ENCODE measurements at regions not wholly inside any gene's neighbourhood (a gene's known extent, or its start where the extent isn't known, plus 50 kb on each side); places are given as distances from the start of the nearest gene placed in this dataset.

GRCh38 chr1:221849110-221849509, 107.2 kb upstream of the DUSP10 start:
- intact Hi-C loops (cut with DNase I): no loop called here
- no peaks in the 10 kb centered on the region for H3K4me1 ChIP-seq (ENCODE audit: control insufficient read depth in 2 of 3, insufficient read depth in 2 of 3, low read depth in 1 of 3, low read length in 3 of 3)
- no peak for DNase-seq
- no peaks in the 10 kb centered on the region for H3K27me3 ChIP-seq (ENCODE audit: control insufficient read depth, insufficient read depth, low read length)
- H3K36me3 ChIP-seq (ENCODE audit: control insufficient read depth in 2 of 3, insufficient read depth in 3 of 3, low read length in 3 of 3): no peaks in the 10 kb centered on the region
- no peak overlapping the region for H3K27ac ChIP-seq (ENCODE audit: low read depth in 2 of 2, low read length in 2 of 2)
- no peak overlapping the region for H3K9ac ChIP-seq (ENCODE audit: low read length in 3 of 3)
- H3K9me3 ChIP-seq (ENCODE audit: control insufficient read depth in 2 of 3, insufficient read depth in 1 of 3, low read length in 3 of 3): no peaks in the 10 kb centered on the region
- FAIRE-seq: no peak
- H3K4me3 ChIP-seq (ENCODE audit: low read length in 3 of 3): no peak overlapping the region
- TF ChIP-seq CTCF (IDR thresholded peaks at IDR 0.05; ENCODE audit: borderline replicate concordance, extremely low read depth, insufficient read depth): no peak

DNA sequence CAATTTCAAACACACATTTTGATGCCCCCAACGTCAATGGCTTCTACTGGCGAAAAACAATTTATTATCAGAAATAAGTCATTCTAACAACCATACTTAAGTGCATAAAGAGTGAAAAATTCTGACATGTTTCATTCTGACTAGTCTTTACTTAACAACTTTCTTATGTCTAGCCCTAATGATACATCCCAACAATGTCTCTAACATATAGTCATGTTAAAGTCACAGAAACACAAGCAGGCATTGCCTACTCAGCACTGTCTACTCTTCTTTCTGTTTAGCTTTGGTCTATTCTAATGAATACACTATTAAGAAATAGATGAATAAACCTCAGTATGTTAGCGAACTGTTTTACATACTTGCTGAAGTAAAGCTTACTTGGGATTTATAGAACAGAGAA, 105.8 kb upstream of the DUSP10 start:
- Histone ChIP-seq H3K27ac (ENCODE audit: low read depth in 2 of 2, low read length in 2 of 2) (no peak overlapping the region), H3K9ac (ENCODE audit: low read length in 3 of 3) (no peak overlapping the region), H3K4me1 (ENCODE audit: control insufficient read depth in 2 of 3, insufficient read depth in 2 of 3, low read depth in 1 of 3, low read length in 3 of 3) (no peaks in the 10 kb centered on the region), H3K27me3 (ENCODE audit: control insufficient read depth, insufficient read depth, low read length) (no peaks in the 10 kb centered on the region), H3K9me3 (ENCODE audit: control insufficient read depth in 2 of 3, insufficient read depth in 1 of 3, low read length in 3 of 3) (no peaks in the 10 kb centered on the region), H3K4me3 (ENCODE audit: low read length in 3 of 3) (no peak overlapping the region), H3K36me3 (ENCODE audit: control insufficient read depth in 2 of 3, insufficient read depth in 3 of 3, low read length in 3 of 3) (no peaks in the 10 kb centered on the region)
- no peak for DNase-seq
- no peak for FAIRE-seq
- intact Hi-C loops (cut with DNase I): no loop called here
- TF ChIP-seq CTCF (IDR thresholded peaks at IDR 0.05; ENCODE audit: borderline replicate concordance, extremely low read depth, insufficient read depth): no peak

GRCh38 chr1:221845650-221846371, 103.9 kb upstream of the DUSP10 start:
- Histone ChIP-seq H3K27ac (ENCODE audit: low read depth in 2 of 2, low read length in 2 of 2) (no peak overlapping the region), H3K9me3 (ENCODE audit: control insufficient read depth in 2 of 3, insufficient read depth in 1 of 3, low read length in 3 of 3) (no peaks in the 10 kb centered on the region), H3K4me1 (ENCODE audit: control insufficient read depth in 2 of 3, insufficient read depth in 2 of 3, low read depth in 1 of 3, low read length in 3 of 3) (no peaks in the 10 kb centered on the region), H3K9ac (ENCODE audit: low read length in 3 of 3) (no peak overlapping the region), H3K36me3 (ENCODE audit: control insufficient read depth in 2 of 3, insufficient read depth in 3 of 3, low read length in 3 of 3) (no peaks in the 10 kb centered on the region), H3K4me3 (ENCODE audit: low read length in 3 of 3) (no peak overlapping the region), H3K27me3 (ENCODE audit: control insufficient read depth, insufficient read depth, low read length) (no peaks in the 10 kb centered on the region)
- FAIRE-seq (no peak), DNase-seq (peak in 1 of 5 donors; percentile 71)
- intact Hi-C loops (cut with DNase I): no loop called here
- TF ChIP-seq CTCF (IDR thresholded peaks at IDR 0.05; ENCODE audit: borderline replicate concordance, extremely low read depth, insufficient read depth): no peak

- no peak for DNase-seq
- TF ChIP-seq CTCF (IDR thresholded peaks at IDR 0.05; ENCODE audit: borderline replicate concordance, extremely low read depth, insufficient read depth): no peak
- H3K27ac ChIP-seq (ENCODE audit: low read depth in 2 of 2, low read length in 2 of 2): no peak overlapping the region
- H3K4me3 ChIP-seq (ENCODE audit: low read length in 3 of 3): no peak overlapping the region
- H3K9me3 ChIP-seq (ENCODE audit: control insufficient read depth in 2 of 3, insufficient read depth in 1 of 3, low read length in 3 of 3): no peaks in the 10 kb centered on the region
- no peaks in the 10 kb centered on the region for H3K4me1 ChIP-seq (ENCODE audit: control insufficient read depth in 2 of 3, insufficient read depth in 2 of 3, low read depth in 1 of 3, low read length in 3 of 3)
- intact Hi-C loops (cut with DNase I): no loop called here
- no peaks in the 10 kb centered on the region for H3K27me3 ChIP-seq (ENCODE audit: control insufficient read depth, insufficient read depth, low read length)
- H3K36me3 ChIP-seq (ENCODE audit: control insufficient read depth in 2 of 3, insufficient read depth in 3 of 3, low read length in 3 of 3): no peaks in the 10 kb centered on the region
- no peak overlapping the region for H3K9ac ChIP-seq (ENCODE audit: low read length in 3 of 3)
- no peak for FAIRE-seq
These were observed 100.1 kb upstream of the DUSP10 start for GRCh38 chr1:221841983-221842335.
